GM18499 (cell line): ENCODE measurements at regions not wholly inside any gene's neighbourhood (a gene's known extent, or its start where the extent isn't known, plus 50 kb on each side); places are given as distances from the start of the nearest gene placed in this dataset.
"Not testable (repeated sequence)": the region's sequence is repeated elsewhere in the genome, so short reads cannot be mapped to it uniquely, and the experiment has no call there.

Experiments
- ATAC-seq: cut with Tn5 transposase; IDR thresholded peaks from one replicate; pipeline ENCODE4 v1.9.1; 2021; ENCODE audit warnings: moderate number of reproducible peaks; ENCODE audit not compliant: insufficient read depth, unreplicated experiment

DNA sequence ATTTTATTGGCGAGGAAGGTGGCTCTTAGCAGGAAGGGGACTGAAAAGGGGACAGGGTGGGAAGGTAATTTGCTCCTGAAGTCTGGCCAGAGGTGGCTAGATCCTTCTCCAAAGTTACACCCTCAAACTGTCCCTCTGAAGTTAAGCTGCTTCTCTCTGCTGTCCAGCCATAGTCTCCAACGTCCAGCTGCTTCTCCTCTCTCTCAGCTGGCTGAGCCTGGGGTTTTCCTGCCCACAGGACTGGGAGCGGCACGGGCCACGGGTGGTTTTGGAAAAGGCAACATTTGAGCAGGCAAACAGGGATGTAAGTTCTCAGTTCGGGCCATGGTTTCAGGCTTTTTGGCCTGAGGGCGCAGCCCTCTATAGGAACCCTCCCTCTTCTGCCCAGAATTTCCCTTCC lies 128.3 kb downstream of the YIPF5 start:
- no peak for ATAC-seq

DNA sequence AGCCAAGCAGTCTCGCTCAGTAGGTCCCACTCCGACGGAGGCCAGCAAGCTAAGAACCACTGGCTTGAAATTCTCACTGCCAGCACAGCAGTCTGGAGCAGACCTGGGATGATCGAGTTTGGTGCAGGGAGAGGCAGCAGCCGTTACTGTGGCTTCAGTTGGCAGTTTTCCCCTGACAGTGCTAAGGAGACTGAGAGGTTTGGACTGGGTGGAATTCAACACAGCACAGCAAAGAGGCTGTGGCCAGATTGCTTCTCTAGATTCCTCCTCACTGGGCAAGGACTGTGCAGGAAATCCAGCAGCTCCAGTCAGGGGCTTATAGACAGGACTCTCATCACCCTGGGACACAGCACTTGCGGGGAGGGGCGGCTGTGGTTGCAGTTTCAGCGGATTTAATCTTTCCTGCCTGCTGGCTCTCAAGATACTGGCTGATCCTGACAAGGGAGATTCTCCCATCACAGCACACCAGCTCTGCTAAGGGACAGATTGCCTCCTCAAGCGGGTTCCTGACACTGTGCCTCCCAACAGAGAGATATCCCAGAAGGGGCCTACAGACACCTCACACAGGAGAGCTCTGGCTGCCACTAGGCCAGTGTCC lies 122.1 kb downstream of the YIPF5 start:
- ATAC-seq: no peak

DNA sequence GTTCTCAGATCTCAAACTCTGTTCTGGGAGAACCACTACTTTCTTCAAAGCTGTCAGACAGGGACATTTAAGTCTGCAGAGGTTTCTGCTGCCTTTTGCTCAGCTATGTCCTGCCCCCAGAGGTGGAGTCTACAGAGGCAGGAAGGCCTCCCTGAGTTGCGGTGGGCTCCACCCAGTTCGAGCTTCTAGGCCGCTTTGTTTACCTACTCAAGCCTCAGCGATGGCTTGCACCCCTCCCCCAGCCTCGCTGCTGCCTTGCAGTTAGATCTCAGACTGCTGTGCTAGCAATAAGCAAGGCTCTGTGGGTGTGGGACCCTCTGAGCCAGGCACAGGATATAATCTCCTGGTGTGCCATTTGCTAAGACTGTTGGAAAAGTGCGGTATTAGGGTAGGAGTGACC lies 115.1 kb downstream of the YIPF5 start:
- not testable (repeated sequence) for ATAC-seq

DNA sequence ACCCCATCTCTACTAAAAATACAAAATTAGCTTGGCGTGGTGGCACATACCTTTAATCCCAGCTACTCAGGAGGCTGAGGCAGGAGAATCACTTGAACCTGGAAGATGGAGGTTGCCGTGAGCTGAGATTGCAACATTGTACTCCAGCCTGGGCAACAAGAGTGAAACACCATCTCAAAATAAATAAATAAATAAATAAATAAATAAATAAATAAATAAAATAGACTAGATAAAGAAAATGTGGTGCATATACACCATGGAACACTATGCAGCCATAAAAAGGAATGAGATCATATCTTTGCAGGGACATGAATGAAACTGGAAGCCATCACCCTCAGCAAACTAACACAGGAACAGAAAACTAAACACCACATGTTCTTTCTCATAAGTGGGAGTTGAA lies 110.4 kb downstream of the YIPF5 start:
- not testable (repeated sequence) for ATAC-seq

DNA sequence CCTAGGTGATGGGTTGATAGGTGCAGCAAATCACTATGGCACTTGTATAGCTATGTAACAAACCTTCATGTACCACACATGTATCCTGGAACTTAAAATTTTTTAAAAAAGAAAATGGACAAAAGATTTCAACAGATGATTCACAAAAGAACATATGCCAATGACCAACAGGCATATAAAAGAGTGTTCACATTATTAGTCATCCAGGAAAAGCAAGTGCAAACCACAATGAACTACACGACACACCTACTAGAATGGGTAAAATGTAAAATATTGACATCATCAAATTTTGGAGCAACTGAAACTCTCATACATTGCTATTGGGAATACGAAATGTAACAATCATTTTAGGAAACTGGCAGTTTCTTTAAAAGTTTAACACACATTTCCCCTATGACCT lies 109.9 kb downstream of the YIPF5 start:
- ATAC-seq: no peak

DNA sequence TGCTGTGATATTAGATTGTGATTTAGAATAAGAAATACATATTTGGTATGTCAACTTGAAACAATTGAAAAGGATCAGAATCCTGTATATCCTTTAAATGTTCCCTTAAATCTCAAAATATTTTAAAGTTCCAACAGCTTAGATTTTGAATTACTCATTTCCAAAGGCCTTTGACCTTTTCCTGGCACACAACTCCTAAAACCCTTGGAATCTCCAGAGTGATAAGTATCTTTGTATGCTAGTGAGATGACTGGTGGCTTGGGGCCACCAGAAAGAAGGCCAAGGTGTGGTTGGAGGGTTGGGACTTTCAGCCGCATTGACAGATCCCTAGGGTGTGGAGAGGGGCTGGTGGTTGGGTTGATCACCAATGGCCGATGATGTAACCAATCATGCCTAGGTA lies 104.7 kb downstream of the YIPF5 start:
- ATAC-seq: no peak

DNA sequence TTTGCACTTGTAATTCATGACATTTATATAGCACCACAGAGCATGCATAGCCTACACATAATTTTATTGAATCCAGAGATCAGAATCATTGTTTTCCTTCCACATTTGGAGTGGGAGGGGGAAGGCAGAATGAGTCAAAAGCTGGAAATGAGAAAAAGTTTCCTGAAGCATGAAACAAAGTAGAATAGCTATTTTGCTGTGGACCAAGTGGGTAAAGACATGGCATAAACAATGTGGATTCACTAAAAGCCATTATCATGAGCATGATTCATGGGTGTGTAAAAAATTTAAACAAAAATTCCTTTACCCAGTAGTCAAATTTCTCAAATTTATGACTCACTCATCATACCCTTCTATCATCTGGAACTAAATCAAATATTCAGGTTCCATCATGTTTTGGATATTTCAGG lies 97.9 kb downstream of the YIPF5 start:
- no peak for ATAC-seq

DNA sequence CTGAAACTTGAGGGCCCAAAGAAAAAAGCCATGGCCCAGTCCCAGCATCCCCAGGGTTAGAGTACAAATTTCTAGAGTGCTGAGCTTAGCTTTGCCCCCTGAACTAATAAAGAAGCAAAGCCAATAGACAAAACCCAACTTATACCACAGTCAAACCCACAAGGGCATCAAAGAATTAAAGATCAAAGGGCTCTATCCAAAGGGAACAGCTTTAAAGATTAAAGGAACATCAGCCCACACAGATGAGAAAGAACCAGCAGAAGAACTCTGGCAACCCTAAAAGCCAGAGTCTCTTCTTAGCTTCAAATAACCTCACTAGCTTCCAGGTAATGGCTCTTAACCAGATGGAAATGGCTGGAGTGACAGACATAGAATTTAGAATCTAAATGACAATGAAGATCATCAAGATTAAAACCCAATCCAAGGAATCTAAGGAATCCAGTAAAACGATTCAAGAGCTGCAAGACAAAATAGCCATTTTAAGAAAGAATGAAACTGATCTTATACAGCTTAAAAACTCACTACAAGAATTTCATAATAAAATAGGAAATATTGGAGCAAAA lies 93.9 kb downstream of the YIPF5 start:
- ATAC-seq: no peak

DNA sequence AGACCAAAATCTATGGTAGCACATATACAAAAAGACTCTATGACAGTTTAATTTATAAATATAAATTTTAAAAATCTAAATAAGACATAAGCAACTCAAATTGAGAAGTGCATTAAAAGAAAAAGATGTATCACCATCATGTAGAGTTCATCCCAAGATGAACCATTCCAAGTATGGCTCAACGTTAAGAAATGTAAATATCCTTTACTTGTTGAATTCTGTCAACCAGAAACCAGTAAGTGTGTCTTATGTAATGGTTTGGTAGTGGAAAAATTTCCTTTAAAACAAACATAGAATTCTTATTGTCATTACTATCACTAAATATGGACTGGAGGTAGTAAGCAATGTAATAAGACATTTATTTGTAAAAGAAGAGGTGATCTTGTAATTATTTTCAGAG lies 87.3 kb downstream of the YIPF5 start:
- ATAC-seq: no peak

DNA sequence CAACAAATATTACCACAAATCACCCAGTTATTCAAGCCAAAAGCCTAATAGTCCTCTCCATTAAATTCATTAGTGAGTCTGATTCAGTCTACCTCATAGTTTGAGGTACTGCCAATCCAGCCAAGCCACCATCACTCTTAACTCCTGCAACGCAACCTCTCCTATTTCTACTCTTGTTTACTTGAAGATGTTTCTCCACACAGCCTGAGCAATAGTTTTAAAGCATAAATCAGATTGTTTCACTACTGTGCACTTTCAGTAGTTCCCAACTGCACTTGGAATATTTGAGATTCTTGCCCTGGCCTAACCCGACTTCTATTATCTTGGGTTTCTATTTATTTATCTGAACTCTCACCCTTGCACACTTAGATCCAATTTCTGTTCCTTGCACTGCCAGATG lies 85.5 kb downstream of the YIPF5 start:
- ATAC-seq: no peak

DNA sequence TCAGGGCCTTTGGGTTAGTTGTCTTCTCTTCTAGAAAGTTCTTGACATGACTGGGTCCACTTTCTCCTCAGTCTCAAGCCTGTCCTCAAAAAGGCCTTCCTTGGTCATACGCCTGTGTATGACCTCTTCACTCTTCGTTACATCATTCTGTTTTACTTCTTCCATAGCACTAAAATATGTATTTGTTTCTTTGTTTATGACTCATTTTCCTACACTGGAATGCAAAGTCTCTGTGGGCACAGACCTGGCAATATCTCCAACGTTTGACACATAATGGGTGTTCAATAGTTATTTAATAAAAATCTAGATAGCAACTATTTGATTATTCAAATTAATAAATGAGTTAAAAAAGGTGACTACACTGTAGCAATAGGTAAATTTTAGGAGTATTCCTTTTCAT lies 85.1 kb downstream of the YIPF5 start:
- ATAC-seq: no peak

DNA sequence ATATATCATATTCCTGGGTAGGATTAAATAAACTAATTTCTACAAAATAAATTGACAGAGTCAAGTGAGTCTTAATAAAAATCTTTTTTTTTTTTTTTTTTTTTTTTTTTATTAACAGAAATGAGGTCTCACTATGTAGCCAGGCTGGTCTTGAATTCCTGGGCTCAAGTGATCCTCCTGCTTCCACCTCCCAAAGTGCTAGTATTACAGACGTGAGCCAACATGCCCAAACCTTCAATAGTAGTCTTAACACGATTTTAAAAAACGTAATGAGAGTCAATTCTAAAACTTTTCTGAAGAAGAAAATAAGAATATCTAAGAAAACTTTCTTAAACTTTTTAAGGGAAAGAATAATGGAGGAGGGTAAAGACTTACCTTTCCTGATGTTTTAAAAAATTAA lies 84.2 kb downstream of the YIPF5 start:
- ATAC-seq: no peak

DNA sequence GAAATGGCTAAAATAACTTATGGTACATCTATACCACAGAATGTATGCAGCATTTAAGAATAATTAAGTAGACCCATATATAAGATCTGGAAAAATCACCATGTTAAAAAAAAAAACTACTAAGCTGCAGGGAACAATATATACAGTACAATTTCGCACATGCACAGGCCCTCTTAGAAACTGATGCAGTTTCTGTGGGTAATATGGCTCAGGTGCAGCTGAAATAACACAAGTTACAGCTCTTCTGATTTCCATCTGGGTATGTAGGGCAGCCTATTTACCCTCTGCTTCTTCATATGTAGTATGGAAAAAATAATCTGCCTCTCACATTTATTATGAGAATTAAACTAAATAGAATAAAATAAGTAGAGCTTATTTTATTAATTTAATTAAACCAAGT lies 82.9 kb downstream of the YIPF5 start:
- no peak for ATAC-seq

DNA sequence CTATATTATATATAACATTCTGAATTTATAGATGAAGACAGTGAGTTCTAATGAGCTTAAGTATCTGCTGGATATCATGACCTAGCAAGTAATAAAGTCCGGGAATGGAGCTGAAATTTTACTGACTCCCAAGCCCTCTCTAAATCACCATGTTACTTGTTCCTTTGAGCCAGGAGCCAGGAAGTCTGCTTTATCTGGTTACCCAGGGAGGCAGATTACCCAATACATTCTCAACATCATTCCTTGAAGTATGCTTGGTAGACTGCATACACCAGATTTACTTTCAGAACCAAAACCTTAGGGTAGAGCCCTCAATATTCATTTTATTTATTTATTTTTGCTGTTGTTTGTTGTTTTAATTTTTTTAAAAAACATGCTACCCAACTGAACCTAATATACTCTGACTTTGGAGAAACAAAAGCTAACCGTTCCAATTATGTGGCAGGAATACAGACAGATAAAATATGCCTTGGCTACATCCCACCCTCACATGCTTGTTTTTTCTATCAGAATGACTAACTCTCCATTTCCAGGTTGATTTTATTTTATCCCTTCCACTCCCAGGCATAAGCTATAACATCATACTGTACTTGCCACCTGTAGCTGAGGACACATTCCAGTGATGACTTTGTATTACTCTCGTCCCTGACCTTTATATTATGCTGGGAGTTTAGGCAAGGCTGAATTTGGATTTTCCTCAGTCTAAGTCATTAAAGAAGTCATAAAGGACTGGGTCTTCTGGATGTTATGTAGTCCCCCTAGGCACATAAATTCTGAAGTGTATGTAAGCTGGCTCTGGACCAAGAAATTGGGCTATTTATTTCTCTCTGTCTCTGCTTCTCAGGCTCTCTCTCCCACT lies 82.0 kb downstream of the YIPF5 start:
- ATAC-seq: no peak

DNA sequence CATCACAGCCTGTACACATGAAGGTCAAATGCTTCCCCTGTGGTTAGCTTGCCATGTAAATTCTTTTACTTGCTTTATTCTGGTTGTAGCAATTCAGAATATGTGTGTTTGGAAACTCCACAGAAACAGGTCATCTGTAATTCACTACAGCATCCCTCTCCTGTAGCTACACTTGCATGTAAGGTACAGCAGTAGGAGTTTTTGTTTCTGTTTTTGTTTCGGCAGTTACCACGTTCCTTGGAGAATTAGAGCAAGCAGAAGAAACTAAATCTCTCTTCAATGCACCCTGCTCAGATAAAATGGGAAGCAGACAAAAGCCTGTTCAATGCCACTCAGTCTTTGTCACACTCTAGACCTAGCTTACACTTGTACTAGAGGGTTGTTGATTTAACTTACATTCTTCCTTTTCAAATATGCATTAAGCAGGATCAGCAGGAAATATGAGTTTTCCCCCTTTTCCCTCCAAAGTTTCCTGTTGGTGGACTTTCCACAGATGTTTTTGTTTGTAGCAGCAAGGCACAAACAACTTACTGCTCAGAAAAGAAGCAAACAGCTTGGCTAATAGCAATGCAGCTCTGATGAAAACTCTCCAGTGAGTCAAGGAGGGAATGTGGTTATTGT lies 80.9 kb downstream of the YIPF5 start:
- ATAC-seq: no peak

DNA sequence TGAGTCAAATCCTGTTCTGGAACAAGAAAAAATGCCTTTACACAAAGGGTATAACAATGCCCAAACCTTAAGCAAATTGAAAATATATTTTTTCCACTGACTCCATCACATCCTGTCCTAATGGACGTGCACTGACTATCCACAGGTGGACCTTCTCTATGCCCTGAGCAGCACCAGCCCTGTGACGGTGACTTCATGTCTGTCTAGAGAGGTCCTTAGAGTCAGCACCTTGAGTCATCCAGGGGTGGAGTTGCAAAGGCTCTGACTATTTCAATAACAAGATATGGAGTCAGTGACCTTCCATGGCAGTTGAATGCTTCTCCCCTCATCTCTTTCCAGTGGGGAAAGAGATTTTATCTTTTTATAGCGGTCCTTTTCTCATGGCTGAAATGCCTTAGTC lies 78.0 kb downstream of the YIPF5 start:
- ATAC-seq: no peak

DNA sequence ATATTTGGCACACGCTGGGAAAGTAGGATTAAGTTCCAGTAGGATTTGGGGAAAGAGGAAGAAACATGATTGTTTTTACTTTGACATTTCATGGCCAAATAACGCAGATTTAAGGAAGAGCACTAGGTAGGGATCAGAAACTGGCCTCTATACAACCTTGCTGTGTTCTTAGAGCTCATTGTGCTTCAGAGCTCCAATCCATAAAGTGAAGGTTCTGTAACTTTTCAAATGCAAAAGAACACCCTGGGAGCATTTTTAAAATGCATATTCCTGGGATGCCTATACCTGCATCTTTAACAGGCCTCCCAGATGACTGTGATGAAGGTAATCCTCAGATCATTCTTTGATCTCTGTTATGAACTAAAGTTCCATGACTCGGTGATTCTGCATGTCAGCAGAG lies 77.1 kb downstream of the YIPF5 start:
- ATAC-seq: no peak

DNA sequence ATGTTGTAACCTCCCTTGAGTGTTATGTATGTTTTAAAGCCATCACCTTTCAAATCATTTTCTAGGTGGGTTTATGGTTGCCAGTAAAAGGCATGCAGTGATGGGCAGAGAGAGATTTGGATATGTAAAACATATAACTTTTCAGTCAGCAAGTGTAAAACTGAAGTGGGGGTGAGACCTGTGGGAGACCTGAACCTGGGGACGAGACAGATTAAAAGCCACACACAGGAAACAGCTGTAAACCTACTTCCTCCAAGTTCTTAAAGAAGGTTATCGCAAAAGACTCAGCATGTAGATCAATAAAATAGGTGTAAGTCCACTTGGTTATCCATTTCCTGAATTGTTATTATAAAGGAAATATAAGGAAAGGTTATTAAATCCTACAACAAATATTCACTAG lies 76.6 kb downstream of the YIPF5 start:
- ATAC-seq: no peak

DNA sequence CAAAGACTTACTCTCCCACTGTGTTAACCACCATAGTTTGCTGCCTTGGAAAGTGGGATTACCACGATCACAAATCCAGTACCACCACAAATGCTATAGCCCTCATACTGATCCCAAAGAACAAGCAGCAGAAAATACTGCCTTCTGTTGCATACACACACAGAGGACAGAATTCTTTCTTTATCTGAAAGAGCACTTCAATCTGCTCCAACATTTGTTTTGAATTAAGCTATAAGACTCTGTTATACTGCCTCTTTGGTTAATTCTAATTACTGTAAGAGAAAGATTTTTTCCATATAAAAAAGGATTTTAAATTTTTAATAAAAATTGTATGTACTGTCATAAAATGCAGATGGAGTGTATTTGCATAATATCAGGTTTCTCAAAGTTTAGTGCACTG lies 69.8 kb downstream of the YIPF5 start:
- ATAC-seq: no peak

DNA sequence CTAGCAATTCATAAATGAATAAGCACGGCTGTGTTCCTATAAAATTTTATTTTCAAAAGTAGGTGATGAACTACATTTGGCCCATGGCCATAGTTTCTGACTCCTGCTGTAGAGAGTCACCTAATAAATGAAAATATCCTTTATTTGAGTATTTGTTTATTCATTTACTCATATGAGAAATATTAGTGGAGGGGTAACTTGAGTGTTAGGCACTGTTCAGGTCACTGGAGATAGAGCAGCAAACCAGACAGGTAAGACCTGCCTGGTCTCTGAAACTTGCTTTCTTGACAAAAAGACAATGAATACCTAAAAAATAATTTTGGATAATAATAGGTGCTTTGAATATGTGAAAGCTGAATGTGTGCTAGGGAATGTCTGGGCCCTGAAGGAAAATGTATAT lies 68.8 kb downstream of the YIPF5 start:
- ATAC-seq: no peak

DNA sequence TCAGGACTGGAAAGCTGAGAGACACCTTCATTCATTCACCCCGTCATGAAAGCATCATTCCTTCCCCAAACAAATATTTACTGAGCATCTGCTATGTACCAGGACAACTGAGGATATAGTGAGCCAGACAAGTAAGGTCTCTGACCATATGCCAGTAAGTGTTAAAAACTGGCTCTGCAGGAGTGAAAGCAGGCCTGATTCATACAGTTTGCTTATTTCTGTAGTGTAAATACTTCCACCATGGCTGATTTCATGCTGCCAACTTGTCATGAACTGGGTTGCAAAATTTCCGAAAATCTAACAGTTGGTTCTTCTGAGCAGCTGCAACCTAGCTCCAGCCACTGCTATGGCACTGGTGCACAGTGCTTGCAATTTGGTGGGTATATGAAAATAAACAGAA lies 68.1 kb downstream of the YIPF5 start:
- no peak for ATAC-seq
